WTC11 (cell line): ENCODE measurements at regions not wholly inside any gene's neighbourhood (a gene's known extent, or its start where the extent isn't known, plus 50 kb on each side); places are given as distances from the start of the nearest gene placed in this dataset.

Experiments used
- ATAC-seq: fragments of 200-7000 bp; cut with Tn5 transposase; 2 replicates; pipeline ENCODE4 v1.10.0; 2021; ENCODE audit warnings: mild to moderate bottlenecking, moderate library complexity
- CTCF ChIA-PET: fragments of 300-600 bp; sonication (Branson Sonifier 250); formaldehyde crosslinking; loops from one replicate; lab custom pipeline; 2021; ENCODE audit warnings: antibody characterized with exemption; lab: Charles Lee
- POLR2A ChIA-PET: fragments of 350-600 bp; sonication (Branson Sonifier 250); formaldehyde crosslinking; loops from one replicate; lab custom pipeline; 2021; ENCODE audit warnings: antibody characterized with exemption; lab: Charles Lee
- DNase-seq: peaks from one replicate; pipeline ENCODE4 v3.0.0; 2021; ENCODE audit warnings: low spot score
- H3K27ac Mint-ChIP-seq: 2 replicates; pipeline ENCODE4 v1.8.0; 2021; ENCODE audit warnings: mixed read lengths
- H3K27me3 Mint-ChIP-seq: 2 replicates; pipeline ENCODE4 v1.8.0; 2021; ENCODE audit warnings: low read depth, mild to moderate bottlenecking, moderate library complexity, mixed read lengths
- H3K36me3 Mint-ChIP-seq: 2 replicates; pipeline ENCODE4 v1.8.0; 2021; ENCODE audit warnings: mixed read lengths
- H3K4me1 Mint-ChIP-seq: 2 replicates; pipeline ENCODE4 v1.8.0; 2022; ENCODE audit warnings: mixed read lengths
- H3K4me3 Mint-ChIP-seq: 2 replicates; pipeline ENCODE4 v1.8.0; 2021; ENCODE audit warnings: mild to moderate bottlenecking, moderate library complexity, mixed read lengths
- H3K9me3 Mint-ChIP-seq: 2 replicates; pipeline ENCODE4 v1.8.0; 2021; ENCODE audit warnings: mixed read lengths
- EMX1 ChIP-seq: fragments of 250-450 bp; sonication (Bioruptor Pico); IDR thresholded peaks from 2 replicates; pipeline ENCODE4 v1.8.0; 2021; ENCODE audit warnings: mild to moderate bottlenecking
- FOXJ3 ChIP-seq: sonication (generic); formaldehyde crosslinking; IDR thresholded peaks from 2 replicates; pipeline ENCODE4 v1.9.0; 2021; ENCODE audit warnings: missing genetic modification reagents, mild to moderate bottlenecking, borderline replicate concordance
- GABPB1 ChIP-seq: sonication (generic); formaldehyde crosslinking; IDR thresholded peaks from 2 replicates; pipeline ENCODE4 v1.8.1; 2023; ENCODE audit warnings: mild to moderate bottlenecking, missing genetic modification reagents
- JAZF1 ChIP-seq: fragments of 250-450 bp; sonication (Bioruptor Pico); IDR thresholded peaks from 2 replicates; pipeline ENCODE4 v1.9.0; 2021; ENCODE audit warnings: moderate library complexity, mild to moderate bottlenecking, inconsistent platforms
- MXD4 ChIP-seq: fragments of 250-450 bp; sonication (Bioruptor Pico); IDR thresholded peaks from 2 replicates; pipeline ENCODE4 v1.8.0; 2021; ENCODE audit warnings: mild to moderate bottlenecking, moderate library complexity, borderline replicate concordance
- NFE2L1 ChIP-seq: sonication (generic); formaldehyde crosslinking; IDR thresholded peaks from 2 replicates; pipeline ENCODE4 v1.8.1; 2023; ENCODE audit warnings: missing genetic modification reagents
- OVOL2 ChIP-seq: fragments of 250-450 bp; sonication (Bioruptor Pico); IDR thresholded peaks from 2 replicates; pipeline ENCODE4 v1.9.0; 2021; ENCODE audit warnings: mild to moderate bottlenecking, borderline replicate concordance
- RORB ChIP-seq: fragments of 250-450 bp; sonication (Bioruptor Pico); IDR thresholded peaks from 2 replicates; pipeline ENCODE4 v1.9.0; 2021; ENCODE audit warnings: mild to moderate bottlenecking
- SP1 ChIP-seq: sonication (generic); formaldehyde crosslinking; conservative IDR thresholded peaks from 2 replicates; pipeline ENCODE4 v1.8.1; 2022; ENCODE audit warnings: missing genetic modification reagents
- TEAD1 ChIP-seq: sonication (generic); formaldehyde crosslinking; IDR thresholded peaks from 2 replicates; pipeline ENCODE4 v1.8.0; 2022; ENCODE audit warnings: mild to moderate bottlenecking, missing genetic modification reagents
- TP53 ChIP-seq: sonication (generic); formaldehyde crosslinking; IDR thresholded peaks from 2 replicates; pipeline ENCODE4 v1.8.1; 2023; ENCODE audit warnings: mild to moderate bottlenecking, missing genetic modification reagents
- ZNF121 ChIP-seq: sonication (generic); formaldehyde crosslinking; IDR thresholded peaks from 2 replicates; pipeline ENCODE4 v1.8.0; 2023; ENCODE audit warnings: missing genetic modification reagents
- ZNF219 ChIP-seq: sonication (generic); formaldehyde crosslinking; IDR thresholded peaks from 2 replicates; pipeline ENCODE4 v1.8.0; 2023; ENCODE audit warnings: missing genetic modification reagents, mild to moderate bottlenecking, borderline replicate concordance
- ZNF317 ChIP-seq: sonication (generic); formaldehyde crosslinking; IDR thresholded peaks from 2 replicates; pipeline ENCODE4 v1.8.1; 2023; ENCODE audit warnings: low read depth, mild to moderate bottlenecking, moderate library complexity, missing genetic modification reagents, borderline replicate concordance
- ZNF396 ChIP-seq: fragments of 250-450 bp; sonication (Bioruptor Pico); IDR thresholded peaks from 2 replicates; pipeline ENCODE4 v1.8.0; 2021; ENCODE audit warnings: mild to moderate bottlenecking, moderate library complexity, borderline replicate concordance
- TF ChIP-seq, protein P1 (sequence below): sonication (generic); formaldehyde crosslinking; IDR thresholded peaks from 2 replicates; pipeline ENCODE4 v1.8.1; 2023; ENCODE audit warnings: mild to moderate bottlenecking, missing genetic modification reagents, borderline replicate concordance
- TF ChIP-seq, protein P2 (sequence below): sonication (generic); formaldehyde crosslinking; IDR thresholded peaks from 2 replicates; pipeline ENCODE4 v1.8.0; 2023; ENCODE audit warnings: missing genetic modification reagents, mild to moderate bottlenecking, borderline replicate concordance
- TF ChIP-seq, protein P3 (sequence below): sonication (generic); formaldehyde crosslinking; IDR thresholded peaks from 2 replicates; pipeline ENCODE4 v1.8.1; 2022; ENCODE audit warnings: mild to moderate bottlenecking, moderate library complexity, missing genetic modification reagents
- TF ChIP-seq, protein P4 (sequence below): fragments of 200-600 bp; IDR thresholded peaks from 2 replicates; pipeline ENCODE4 v1.8.0; 2022; ENCODE audit warnings: antibody characterized with exemption
- TF ChIP-seq, protein P5 (sequence below): sonication (generic); formaldehyde crosslinking; IDR thresholded peaks from 2 replicates; pipeline ENCODE4 v1.8.0; 2023; ENCODE audit warnings: missing genetic modification reagents
- TF ChIP-seq, protein P6 (sequence below): fragments of 250-450 bp; sonication (Bioruptor Pico); IDR thresholded peaks from 2 replicates; pipeline ENCODE4 v1.9.0; 2021; ENCODE audit warnings: moderate library complexity, mild to moderate bottlenecking, inconsistent platforms, borderline replicate concordance

DNA sequence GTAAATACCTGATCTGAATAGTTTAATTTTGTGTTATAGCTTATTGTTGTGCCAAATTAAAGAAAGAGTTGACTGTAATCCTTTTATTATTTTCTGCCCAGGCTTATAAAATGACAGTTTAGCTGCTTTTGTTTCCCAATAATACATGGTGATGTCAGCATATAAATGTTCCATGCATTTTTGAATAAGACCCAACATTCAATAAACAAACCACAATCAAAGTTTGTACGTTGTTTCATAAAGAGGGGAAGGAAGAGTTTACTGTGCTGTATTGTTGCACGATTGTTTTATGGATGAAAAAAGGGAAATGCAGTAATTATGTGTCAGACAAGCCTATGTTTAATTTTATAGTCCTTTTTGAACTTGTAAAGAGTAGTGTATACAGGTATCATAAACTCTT lies 177.2 kb upstream of the SCN7A start (continued):
- TF ChIP-seq TP53 (CRISPR knock-in tag) (no peak), FOXJ3 (CRISPR knock-in tag) (no peak), JAZF1 (CRISPR knock-in tag) (no peak), MXD4 (no peak), RORB (CRISPR knock-in tag) (no peak), ZNF219 (CRISPR knock-in tag) (no peak), ZNF317 (CRISPR knock-in tag) (no peak)
- TF ChIP-seq, protein P1, sequence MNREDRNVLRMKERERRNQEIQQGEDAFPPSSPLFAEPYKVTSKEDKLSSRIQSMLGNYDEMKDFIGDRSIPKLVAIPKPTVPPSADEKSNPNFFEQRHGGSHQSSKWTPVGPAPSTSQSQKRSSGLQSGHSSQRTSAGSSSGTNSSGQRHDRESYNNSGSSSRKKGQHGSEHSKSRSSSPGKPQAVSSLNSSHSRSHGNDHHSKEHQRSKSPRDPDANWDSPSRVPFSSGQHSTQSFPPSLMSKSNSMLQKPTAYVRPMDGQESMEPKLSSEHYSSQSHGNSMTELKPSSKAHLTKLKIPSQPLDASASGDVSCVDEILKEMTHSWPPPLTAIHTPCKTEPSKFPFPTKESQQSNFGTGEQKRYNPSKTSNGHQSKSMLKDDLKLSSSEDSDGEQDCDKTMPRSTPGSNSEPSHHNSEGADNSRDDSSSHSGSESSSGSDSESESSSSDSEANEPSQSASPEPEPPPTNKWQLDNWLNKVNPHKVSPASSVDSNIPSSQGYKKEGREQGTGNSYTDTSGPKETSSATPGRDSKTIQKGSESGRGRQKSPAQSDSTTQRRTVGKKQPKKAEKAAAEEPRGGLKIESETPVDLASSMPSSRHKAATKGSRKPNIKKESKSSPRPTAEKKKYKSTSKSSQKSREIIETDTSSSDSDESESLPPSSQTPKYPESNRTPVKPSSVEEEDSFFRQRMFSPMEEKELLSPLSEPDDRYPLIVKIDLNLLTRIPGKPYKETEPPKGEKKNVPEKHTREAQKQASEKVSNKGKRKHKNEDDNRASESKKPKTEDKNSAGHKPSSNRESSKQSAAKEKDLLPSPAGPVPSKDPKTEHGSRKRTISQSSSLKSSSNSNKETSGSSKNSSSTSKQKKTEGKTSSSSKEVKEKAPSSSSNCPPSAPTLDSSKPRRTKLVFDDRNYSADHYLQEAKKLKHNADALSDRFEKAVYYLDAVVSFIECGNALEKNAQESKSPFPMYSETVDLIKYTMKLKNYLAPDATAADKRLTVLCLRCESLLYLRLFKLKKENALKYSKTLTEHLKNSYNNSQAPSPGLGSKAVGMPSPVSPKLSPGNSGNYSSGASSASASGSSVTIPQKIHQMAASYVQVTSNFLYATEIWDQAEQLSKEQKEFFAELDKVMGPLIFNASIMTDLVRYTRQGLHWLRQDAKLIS (CRISPR knock-in tag): no peak
- TF ChIP-seq, protein P2, sequence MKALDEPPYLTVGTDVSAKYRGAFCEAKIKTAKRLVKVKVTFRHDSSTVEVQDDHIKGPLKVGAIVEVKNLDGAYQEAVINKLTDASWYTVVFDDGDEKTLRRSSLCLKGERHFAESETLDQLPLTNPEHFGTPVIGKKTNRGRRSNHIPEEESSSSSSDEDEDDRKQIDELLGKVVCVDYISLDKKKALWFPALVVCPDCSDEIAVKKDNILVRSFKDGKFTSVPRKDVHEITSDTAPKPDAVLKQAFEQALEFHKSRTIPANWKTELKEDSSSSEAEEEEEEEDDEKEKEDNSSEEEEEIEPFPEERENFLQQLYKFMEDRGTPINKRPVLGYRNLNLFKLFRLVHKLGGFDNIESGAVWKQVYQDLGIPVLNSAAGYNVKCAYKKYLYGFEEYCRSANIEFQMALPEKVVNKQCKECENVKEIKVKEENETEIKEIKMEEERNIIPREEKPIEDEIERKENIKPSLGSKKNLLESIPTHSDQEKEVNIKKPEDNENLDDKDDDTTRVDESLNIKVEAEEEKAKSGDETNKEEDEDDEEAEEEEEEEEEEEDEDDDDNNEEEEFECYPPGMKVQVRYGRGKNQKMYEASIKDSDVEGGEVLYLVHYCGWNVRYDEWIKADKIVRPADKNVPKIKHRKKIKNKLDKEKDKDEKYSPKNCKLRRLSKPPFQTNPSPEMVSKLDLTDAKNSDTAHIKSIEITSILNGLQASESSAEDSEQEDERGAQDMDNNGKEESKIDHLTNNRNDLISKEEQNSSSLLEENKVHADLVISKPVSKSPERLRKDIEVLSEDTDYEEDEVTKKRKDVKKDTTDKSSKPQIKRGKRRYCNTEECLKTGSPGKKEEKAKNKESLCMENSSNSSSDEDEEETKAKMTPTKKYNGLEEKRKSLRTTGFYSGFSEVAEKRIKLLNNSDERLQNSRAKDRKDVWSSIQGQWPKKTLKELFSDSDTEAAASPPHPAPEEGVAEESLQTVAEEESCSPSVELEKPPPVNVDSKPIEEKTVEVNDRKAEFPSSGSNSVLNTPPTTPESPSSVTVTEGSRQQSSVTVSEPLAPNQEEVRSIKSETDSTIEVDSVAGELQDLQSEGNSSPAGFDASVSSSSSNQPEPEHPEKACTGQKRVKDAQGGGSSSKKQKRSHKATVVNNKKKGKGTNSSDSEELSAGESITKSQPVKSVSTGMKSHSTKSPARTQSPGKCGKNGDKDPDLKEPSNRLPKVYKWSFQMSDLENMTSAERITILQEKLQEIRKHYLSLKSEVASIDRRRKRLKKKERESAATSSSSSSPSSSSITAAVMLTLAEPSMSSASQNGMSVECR (CRISPR knock-in tag): no peak

DNA sequence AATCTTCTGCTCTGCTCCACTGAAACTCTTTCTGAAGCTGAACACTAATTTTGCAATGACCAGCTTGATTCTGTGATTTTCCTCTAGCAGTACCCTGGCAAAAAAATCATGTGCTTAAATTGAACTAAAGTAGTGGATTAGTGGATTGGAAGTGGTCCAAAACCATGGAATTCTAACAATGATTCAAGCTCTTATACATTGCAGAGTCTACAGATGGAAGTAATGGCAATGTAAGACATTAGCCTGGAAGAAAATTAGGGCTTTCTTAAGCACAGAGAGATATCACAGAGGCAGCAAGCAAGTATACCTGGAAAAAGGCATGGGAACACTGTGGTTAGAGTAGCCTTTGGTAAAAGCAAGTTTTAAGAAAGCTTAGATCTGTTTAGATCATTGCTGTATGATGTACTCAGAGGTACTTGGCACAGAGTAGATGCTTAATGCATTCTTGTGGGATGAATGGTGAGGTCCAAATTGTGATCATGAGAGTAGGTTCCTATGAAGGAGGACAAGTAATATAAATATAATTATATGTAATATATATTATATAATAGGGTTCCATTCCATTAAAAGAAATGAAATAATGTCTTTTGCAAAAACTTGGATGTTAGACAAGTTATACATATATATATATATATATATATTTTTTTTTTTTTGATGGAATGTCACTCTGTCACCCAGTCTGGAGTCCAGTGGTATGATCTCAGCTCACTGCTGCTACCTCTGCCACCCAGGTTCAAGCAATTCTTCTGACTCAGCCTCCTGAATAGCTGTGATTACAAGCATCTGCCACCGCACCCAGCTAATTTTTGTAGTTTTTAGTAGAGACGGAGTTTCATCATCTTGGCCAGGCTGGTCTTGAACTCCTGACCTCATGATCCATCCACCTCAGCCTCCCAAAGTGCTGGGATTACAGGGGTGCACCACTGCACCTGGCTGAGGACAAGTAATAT lies 172.2 kb upstream of the SCN7A start:
- H3K36me3 Mint-ChIP-seq: no peaks in the 10 kb centered on the region
- H3K4me3 Mint-ChIP-seq: no peak overlapping the region
- no peak overlapping the region for H3K27ac Mint-ChIP-seq
- no peaks in the 10 kb centered on the region for H3K4me1 Mint-ChIP-seq
- no peak for ATAC-seq
- no peak for DNase-seq
- POLR2A ChIA-PET: no interaction called here
- H3K9me3 Mint-ChIP-seq: no peaks in the 10 kb centered on the region
- no peaks in the 10 kb centered on the region for H3K27me3 Mint-ChIP-seq
- CTCF ChIA-PET: no interaction called here
- TF ChIP-seq, protein P3, sequence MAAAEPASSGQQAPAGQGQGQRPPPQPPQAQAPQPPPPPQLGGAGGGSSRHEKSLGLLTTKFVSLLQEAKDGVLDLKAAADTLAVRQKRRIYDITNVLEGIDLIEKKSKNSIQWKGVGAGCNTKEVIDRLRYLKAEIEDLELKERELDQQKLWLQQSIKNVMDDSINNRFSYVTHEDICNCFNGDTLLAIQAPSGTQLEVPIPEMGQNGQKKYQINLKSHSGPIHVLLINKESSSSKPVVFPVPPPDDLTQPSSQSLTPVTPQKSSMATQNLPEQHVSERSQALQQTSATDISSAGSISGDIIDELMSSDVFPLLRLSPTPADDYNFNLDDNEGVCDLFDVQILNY: no peak
- TF ChIP-seq RORB (CRISPR knock-in tag): no peak
- TF ChIP-seq, protein P4, sequence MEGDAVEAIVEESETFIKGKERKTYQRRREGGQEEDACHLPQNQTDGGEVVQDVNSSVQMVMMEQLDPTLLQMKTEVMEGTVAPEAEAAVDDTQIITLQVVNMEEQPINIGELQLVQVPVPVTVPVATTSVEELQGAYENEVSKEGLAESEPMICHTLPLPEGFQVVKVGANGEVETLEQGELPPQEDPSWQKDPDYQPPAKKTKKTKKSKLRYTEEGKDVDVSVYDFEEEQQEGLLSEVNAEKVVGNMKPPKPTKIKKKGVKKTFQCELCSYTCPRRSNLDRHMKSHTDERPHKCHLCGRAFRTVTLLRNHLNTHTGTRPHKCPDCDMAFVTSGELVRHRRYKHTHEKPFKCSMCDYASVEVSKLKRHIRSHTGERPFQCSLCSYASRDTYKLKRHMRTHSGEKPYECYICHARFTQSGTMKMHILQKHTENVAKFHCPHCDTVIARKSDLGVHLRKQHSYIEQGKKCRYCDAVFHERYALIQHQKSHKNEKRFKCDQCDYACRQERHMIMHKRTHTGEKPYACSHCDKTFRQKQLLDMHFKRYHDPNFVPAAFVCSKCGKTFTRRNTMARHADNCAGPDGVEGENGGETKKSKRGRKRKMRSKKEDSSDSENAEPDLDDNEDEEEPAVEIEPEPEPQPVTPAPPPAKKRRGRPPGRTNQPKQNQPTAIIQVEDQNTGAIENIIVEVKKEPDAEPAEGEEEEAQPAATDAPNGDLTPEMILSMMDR: no peak
- TF ChIP-seq, protein P5, sequence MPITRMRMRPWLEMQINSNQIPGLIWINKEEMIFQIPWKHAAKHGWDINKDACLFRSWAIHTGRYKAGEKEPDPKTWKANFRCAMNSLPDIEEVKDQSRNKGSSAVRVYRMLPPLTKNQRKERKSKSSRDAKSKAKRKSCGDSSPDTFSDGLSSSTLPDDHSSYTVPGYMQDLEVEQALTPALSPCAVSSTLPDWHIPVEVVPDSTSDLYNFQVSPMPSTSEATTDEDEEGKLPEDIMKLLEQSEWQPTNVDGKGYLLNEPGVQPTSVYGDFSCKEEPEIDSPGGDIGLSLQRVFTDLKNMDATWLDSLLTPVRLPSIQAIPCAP (CRISPR knock-in tag): no peak
- TF ChIP-seq TEAD1 (CRISPR knock-in tag): no peak
- TF ChIP-seq, protein P6, sequence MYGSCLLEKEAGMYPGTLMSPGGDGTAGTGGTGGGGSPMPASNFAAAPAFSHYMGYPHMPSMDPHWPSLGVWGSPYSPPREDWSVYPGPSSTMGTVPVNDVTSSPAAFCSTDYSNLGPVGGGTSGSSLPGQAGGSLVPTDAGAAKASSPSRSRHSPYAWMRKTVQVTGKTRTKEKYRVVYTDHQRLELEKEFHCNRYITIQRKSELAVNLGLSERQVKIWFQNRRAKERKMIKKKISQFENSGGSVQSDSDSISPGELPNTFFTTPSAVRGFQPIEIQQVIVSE (CRISPR knock-in tag): no peak
- no peak for TF ChIP-seq ZNF121 (CRISPR knock-in tag)
- no peak for TF ChIP-seq EMX1 (CRISPR knock-in tag)
- TF ChIP-seq OVOL2: no peak
- TF ChIP-seq FOXJ3 (CRISPR knock-in tag): no peak
- no peak for TF ChIP-seq GABPB1
- no peak for TF ChIP-seq TP53 (CRISPR knock-in tag)
- TF ChIP-seq SP1: no peak
- TF ChIP-seq ZNF396 (CRISPR knock-in tag): no peak
- no peak for TF ChIP-seq NFE2L1 (CRISPR knock-in tag)
